ENCODE measurements at regions not wholly inside any gene's neighbourhood (a gene's known extent, or its start where the extent isn't known, plus 50 kb on each side); places are given as distances from the start of the nearest gene placed in this dataset.

DNA sequence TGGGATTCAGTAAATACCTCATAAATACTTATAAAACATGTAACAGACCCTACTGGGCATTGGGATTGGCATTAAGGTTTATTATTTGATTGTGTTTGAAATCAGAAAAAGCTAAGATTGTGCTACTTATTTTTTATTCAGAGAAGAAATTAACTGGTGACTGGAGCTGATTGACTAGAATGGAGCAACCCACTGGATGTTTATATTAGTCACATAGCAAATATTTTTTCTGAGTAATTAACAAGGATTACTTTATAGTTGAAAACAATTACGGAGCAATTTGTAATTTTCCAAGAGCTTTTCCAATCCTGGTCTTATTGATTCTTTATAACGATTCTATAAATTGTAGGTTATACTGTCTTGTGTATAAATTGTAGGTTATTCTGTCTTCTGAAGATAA, 208.7 kb downstream of the HLX start:
- no peak for DNase-seq (ENCODE audit: low spot score)
- intact Hi-C loops (cut with micrococcal nuclease; ENCODE audit: unreplicated experiment): no loop called here
- Histone ChIP-seq H4K20me1 (ENCODE audit: insufficient read depth, low read length) (no peaks in the 10 kb centered on the region), H2AFZ (ENCODE audit: low read length) (no peak overlapping the region), H3K4me2 (ENCODE audit: low read length) (no peak overlapping the region), H3K27ac (ENCODE audit: low read depth, low read length, poor library complexity, severe bottlenecking) (no peak overlapping the region), H3K9me2 (ENCODE audit: insufficient read depth, low read length) (no peaks in the 10 kb centered on the region), H3K36me3 (ENCODE audit: insufficient read depth, low read length) (no peaks in the 10 kb centered on the region), H3K9me3 (ENCODE audit: low read length) (no peaks in the 10 kb centered on the region), H3K79me2 (ENCODE audit: insufficient read depth, low read depth, low read length) (no peaks in the 10 kb centered on the region), H3K4me1 (ENCODE audit: insufficient read depth, low read length, poor library complexity, severe bottlenecking) (no peaks in the 10 kb centered on the region), H3K4me3 (ENCODE audit: low read depth, low read length, poor library complexity, severe bottlenecking) (no peak overlapping the region)
- TF ChIP-seq EZH2phosphoT487 (IDR thresholded peaks at IDR 0.05; ENCODE audit: borderline replicate concordance, low read depth, low read length): no peak
- TF ChIP-seq, protein P1, sequence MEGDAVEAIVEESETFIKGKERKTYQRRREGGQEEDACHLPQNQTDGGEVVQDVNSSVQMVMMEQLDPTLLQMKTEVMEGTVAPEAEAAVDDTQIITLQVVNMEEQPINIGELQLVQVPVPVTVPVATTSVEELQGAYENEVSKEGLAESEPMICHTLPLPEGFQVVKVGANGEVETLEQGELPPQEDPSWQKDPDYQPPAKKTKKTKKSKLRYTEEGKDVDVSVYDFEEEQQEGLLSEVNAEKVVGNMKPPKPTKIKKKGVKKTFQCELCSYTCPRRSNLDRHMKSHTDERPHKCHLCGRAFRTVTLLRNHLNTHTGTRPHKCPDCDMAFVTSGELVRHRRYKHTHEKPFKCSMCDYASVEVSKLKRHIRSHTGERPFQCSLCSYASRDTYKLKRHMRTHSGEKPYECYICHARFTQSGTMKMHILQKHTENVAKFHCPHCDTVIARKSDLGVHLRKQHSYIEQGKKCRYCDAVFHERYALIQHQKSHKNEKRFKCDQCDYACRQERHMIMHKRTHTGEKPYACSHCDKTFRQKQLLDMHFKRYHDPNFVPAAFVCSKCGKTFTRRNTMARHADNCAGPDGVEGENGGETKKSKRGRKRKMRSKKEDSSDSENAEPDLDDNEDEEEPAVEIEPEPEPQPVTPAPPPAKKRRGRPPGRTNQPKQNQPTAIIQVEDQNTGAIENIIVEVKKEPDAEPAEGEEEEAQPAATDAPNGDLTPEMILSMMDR (conservative IDR thresholded peaks at IDR 0.05; ENCODE audit: low read length): no peak
- POLR2A ChIA-PET: no interaction called here
- no TSS peak for BruUV-seq (replicated peaks)
- CTCF ChIA-PET (ENCODE audit: unreplicated experiment): no interaction called here

DNA sequence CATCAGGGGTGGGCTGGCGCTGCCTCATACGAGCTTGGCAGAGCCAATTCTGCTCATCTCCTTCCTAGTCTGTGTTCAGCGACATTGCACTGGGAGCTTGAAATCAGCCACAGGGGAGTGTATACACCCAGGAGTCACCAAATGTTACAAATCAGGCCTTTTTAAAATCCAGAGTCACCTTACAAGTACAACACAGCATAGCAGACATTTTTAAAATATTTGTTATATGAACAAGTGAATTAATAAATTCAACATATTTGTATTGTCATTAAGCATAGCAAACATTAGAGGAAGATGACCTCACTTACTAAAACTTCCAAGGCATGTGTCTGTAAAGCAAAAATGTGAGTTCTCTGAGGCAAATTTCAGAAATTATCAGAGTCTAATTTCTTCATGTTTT, 210.0 kb downstream of the HLX start:
- no peak overlapping the region for H3K27ac ChIP-seq (ENCODE audit: low read depth, low read length, poor library complexity, severe bottlenecking)
- H3K79me2 ChIP-seq (ENCODE audit: insufficient read depth, low read depth, low read length): no peaks in the 10 kb centered on the region
- no peaks in the 10 kb centered on the region for H4K20me1 ChIP-seq (ENCODE audit: insufficient read depth, low read length)
- no peak for DNase-seq (ENCODE audit: low spot score)
- no TSS peak for BruUV-seq (replicated peaks)
- H3K9me3 ChIP-seq (ENCODE audit: low read length): no peaks in the 10 kb centered on the region
- no peak overlapping the region for H3K4me2 ChIP-seq (ENCODE audit: low read length)
- H3K36me3 ChIP-seq (ENCODE audit: insufficient read depth, low read length): no peaks in the 10 kb centered on the region
- no peak overlapping the region for H2AFZ ChIP-seq (ENCODE audit: low read length)
- intact Hi-C loops (cut with micrococcal nuclease; ENCODE audit: unreplicated experiment): no loop called here
- ChIA-PET CTCF (ENCODE audit: unreplicated experiment) (no interaction called here), POLR2A (no interaction called here)
- H3K4me3 ChIP-seq (ENCODE audit: low read depth, low read length, poor library complexity, severe bottlenecking): no peak overlapping the region
- TF ChIP-seq, protein P1 (conservative IDR thresholded peaks at IDR 0.05; ENCODE audit: low read length): no peak
- no peak for TF ChIP-seq EZH2phosphoT487 (IDR thresholded peaks at IDR 0.05; ENCODE audit: borderline replicate concordance, low read depth, low read length)
- no peaks in the 10 kb centered on the region for H3K9me2 ChIP-seq (ENCODE audit: insufficient read depth, low read length)
- H3K4me1 ChIP-seq (ENCODE audit: insufficient read depth, low read length, poor library complexity, severe bottlenecking): no peaks in the 10 kb centered on the region

DNA sequence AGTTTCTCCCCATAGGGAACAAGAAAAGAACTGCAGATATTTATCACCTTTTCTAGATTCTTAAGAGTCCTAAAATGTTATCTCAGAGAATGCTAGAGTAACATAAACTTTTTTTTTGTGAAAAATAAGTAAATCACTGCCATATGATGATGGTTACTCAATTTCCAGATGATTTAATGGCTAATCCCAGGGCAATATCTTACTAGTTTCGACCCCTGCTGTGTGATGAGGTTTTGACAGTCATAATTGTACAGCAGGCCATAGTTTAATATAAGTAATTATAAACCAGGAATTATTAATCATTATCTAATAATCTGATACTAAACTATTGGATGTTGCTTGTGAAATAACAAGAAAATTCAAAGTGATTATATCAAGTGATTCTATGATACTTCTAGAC, 210.6 kb downstream of the HLX start:
- POLR2A ChIA-PET: no interaction called here
- TF ChIP-seq EZH2phosphoT487 (IDR thresholded peaks at IDR 0.05; ENCODE audit: borderline replicate concordance, low read depth, low read length): no peak
- TF ChIP-seq, protein P1 (conservative IDR thresholded peaks at IDR 0.05; ENCODE audit: low read length): no peak
- DNase-seq (ENCODE audit: low spot score): no peak
- intact Hi-C loops (cut with micrococcal nuclease; ENCODE audit: unreplicated experiment): no loop called here
- H3K4me1 ChIP-seq (ENCODE audit: insufficient read depth, low read length, poor library complexity, severe bottlenecking): no peaks in the 10 kb centered on the region
- H4K20me1 ChIP-seq (ENCODE audit: insufficient read depth, low read length): no peaks in the 10 kb centered on the region
- H3K79me2 ChIP-seq (ENCODE audit: insufficient read depth, low read depth, low read length): no peaks in the 10 kb centered on the region
- no peaks in the 10 kb centered on the region for H3K9me3 ChIP-seq (ENCODE audit: low read length)
- H3K36me3 ChIP-seq (ENCODE audit: insufficient read depth, low read length): no peaks in the 10 kb centered on the region
- no TSS peak for BruUV-seq (replicated peaks)
- H3K9me2 ChIP-seq (ENCODE audit: insufficient read depth, low read length): no peaks in the 10 kb centered on the region
- H2AFZ ChIP-seq (ENCODE audit: low read length): no peak overlapping the region
- no peak overlapping the region for H3K4me2 ChIP-seq (ENCODE audit: low read length)
- CTCF ChIA-PET (ENCODE audit: unreplicated experiment): no interaction called here
- H3K4me3 ChIP-seq (ENCODE audit: low read depth, low read length, poor library complexity, severe bottlenecking): no peak overlapping the region
- no peak overlapping the region for H3K27ac ChIP-seq (ENCODE audit: low read depth, low read length, poor library complexity, severe bottlenecking)
